ENCODE measurements at regions not wholly inside any gene's neighbourhood (a gene's known extent, or its start where the extent isn't known, plus 50 kb on each side); places are given as distances from the start of the nearest gene placed in this dataset.

DNA sequence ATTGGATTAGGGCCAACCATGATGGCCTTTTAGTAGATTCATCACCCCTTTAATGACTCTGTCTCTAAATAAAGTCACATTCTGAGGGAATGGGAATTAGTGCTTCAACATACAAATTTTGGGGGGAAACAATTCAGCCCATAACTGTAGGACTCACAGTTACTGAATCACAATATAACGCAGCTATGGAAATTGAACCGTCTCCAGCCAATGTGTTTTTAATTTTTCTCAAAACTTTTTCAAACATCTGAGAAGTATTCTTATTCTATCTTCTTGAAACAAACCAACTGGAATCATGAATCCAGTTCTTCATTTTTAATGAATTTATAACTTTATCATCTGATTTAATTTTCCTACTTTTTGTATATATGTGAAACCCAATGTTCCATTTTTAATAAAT lies 373.1 kb upstream of the SYT4 start:
- DNase-seq = no peak

DNA sequence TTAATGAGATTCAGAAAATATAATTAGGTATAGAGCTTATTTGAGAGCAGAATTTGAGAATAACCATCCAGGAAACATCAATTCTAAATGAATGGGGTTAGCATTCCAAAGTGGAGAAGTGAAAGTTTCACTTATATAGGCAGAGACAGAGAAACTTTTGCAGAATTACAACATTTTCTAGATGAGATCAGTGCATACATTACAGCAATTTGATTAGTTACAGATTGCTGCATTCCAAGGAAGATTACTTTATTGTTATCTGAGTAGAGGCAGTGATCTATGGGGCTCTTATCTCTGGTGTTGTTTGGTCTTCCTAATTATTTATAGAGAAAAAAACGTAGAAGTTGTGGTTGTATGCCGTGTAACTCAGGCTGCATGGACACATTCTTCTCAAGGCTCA lies 373.8 kb upstream of the SYT4 start:
- DNase-seq = no peak

- no peak for DNase-seq
Measured at GRCh38 chr18:43656547-43656946, 379.3 kb upstream of the SYT4 start.

GRCh38 chr18:43661570-43661969 lies 384.3 kb upstream of the SYT4 start:
- DNase-seq = no peak

DNA sequence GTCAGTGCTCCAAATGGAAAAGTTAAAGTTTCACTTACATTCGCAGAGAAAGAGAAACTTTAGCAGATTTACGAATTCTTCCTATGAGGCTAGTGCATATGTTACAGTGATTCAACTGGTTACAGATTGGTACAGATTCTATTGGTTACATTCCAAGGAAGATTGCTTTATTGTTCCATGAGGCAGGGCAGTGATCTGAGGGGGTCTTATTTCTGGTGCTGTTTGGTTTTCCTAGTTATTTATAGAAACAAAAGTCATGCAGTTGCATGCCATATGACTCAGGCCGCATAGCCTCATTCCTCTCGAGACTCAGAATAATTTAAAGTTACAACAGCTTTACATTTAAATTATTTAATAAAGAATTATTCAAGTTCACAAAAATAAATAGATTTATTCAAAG lies 385.4 kb upstream of the SYT4 start:
- DNase-seq = no peak

GRCh38 chr18:43663159-43663558 lies 385.9 kb upstream of the SYT4 start:
- no peak for DNase-seq

DNA sequence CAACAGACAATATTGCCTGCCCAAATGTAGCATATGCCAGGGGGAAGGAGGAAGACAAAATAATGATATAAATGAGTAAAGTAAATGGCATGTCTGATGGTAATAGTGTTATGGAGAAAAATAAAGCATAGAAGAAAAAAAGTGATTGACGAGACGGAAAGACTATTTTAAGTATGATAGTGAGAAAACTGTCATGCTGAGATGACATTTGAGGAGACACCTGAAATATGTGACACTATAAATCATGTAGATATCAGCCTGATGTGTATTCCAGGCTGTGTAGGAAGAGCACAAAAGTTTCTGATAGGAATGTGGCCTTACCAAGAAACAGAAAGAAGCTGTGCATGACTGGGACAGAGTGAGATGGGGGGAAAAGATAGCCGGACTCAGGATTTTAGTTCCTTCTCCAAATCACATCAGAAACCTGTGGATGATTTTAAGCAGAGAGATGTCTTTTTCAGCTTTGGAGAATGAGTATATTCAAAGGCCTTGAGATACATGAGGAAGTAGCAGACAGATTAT lies 387.3 kb upstream of the SYT4 start:
- no peak for DNase-seq

DNA sequence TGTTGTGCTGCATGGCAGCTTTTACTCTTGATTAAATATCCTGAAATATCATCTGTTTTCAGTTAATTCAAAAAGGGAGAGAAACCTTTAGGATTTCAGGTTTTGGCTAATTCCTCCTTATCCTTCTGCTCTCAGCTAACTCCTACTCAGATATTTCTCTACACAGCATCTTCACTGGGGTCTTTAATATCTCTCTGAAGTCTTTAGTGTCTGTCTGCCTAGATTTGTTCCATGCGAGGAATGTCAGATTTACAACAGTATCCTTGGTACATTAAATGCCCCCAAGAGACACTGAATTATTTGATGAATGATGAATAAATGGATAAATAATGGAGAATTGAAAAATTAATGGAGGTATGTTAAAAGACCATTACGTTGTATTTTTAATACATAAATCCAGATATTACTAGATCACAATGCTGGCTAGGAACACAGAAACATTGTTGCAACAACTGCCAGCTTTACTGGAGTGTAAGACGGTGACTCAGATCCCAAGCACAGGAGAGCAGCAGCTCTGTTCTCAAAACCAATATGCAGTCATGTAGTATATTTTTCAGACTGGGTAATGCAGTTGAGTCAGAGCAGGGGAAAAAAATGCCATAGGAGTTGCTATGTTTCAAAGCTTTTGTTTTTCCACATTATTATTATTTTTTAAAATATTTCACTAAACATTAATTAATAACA lies 388.0 kb upstream of the SYT4 start:
- no peak for DNase-seq

- no peak for DNase-seq
Measured at GRCh38 chr18:43668866-43669265, 391.6 kb upstream of the SYT4 start.

DNA sequence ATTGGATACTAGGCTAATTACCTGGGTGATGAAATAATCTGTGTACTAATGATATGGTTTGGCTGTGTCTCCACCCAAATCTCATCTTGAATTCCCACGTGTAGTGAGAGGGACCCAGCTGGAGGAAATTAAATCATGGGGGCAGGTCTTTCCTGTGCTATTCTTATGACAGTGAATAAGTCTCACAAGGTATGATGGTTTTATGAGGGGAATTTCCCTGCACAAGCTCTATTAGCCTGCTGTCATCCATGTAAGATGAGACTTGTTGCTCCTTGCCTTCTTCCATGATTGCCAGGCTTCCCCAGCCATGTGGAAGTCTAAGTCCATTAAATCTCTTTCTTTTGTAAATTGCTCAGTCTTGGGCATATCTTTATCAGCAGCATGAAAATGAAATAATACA lies 394.1 kb upstream of the SYT4 start:
- DNase-seq = no peak

DNA sequence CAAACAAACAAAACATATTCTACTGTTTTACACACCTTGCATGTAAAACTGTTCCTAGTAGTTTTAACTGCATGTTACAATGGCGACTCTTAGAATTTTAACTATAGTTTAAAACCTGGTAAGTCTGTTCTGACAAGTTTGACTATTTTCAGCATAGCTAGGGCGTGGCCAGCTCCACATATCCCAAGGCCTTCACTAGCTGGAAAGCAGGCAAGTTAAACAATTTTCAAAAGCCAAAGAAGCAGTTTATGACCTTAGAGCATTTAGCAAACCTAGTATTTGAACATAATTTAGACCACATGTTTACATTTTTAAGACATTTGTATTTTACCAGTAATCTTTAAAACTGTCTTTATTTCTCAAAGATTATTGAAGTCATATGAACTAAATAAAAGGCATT lies 402.8 kb upstream of the SYT4 start:
- no peak for DNase-seq

DNA sequence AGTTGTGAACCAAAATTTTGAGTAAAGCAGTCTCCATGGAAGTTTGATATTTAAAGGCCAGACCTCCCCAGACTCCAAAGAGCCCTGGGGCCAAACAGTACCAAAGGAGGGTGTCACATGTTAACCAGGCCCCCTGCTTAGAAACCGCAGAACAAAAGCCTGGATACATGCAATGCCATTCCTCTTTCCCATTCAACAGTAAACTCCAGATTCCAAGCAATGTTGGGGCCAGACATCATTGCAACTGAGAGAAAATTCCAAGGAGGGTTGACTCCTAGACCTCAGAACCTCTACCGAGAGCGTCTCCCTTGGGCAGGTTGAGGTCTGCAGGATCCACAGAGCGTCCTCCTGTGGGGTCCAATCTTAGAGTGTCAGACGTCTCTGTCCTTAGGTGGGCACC lies 404.4 kb upstream of the SYT4 start:
- DNase-seq = no peak

DNA sequence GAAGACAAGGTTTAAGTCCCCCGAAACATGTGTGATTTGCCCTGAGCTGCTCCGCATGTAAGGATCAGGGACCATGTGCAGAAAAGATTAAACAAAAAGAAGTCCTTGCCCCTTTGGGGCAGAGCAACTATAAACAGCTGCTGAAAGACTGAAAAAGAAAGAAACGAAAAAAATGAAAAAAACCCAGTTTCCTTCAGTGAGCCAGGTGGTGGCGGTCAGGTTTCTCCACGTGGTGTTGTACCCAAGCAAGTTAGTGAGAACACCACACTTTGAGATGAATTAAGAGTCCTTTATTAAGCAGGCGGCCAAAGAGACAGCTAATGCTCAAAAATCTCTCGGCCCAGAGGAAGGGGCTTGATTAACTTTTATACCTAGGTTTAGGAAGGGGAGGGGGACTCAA lies 404.9 kb upstream of the SYT4 start:
- DNase-seq = no peak

GRCh38 chr18:43686709-43687108 lies 409.4 kb upstream of the SYT4 start:
- no peak for DNase-seq

- DNase-seq = no peak
Measured at GRCh38 chr18:43692099-43692690, 414.9 kb upstream of the SYT4 start.

- DNase-seq = no peak
Measured at GRCh38 chr18:43702399-43702798, 425.1 kb upstream of the SYT4 start.

DNA sequence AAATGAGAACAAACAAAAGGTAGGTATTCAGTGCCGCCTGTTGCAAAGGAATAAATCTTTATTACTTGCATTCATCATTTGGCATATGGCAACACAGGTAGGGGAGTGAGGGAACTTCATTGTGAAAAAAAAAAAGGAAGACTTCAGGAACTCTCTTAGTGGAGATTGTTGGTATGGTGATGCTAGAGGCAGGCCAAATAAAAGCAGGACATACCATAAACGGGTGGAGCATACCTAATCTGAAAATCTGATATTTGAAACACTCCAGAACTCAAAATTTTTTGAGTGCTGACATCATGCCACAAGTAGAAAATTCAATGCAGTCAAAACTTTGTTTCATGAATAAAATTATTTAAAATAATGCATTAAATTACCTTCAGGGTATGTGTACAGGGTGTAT lies 425.8 kb upstream of the SYT4 start:
- no peak for DNase-seq

DNA sequence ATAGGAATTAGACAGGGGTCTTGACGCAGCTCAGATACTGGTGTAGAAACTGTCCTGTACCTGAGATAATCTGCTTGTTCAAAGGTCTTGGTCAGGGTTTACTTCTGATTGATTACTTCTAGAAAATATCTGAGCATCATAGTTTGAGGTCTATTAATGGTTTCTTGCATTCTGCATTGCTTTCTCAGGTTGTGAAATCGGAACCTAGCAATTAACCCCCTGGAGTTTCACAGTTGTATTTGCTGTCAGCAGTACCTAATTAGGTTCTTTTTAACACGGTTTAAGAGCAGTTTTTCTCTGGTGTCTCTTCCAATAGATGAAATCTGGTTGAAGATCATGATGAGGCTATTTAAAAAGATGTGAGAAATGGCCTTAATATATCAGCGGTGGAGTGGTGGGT lies 428.6 kb upstream of the SYT4 start:
- no peak for DNase-seq

- DNase-seq = no peak
Measured at GRCh38 chr18:43710135-43710534, 432.8 kb upstream of the SYT4 start.

DNA sequence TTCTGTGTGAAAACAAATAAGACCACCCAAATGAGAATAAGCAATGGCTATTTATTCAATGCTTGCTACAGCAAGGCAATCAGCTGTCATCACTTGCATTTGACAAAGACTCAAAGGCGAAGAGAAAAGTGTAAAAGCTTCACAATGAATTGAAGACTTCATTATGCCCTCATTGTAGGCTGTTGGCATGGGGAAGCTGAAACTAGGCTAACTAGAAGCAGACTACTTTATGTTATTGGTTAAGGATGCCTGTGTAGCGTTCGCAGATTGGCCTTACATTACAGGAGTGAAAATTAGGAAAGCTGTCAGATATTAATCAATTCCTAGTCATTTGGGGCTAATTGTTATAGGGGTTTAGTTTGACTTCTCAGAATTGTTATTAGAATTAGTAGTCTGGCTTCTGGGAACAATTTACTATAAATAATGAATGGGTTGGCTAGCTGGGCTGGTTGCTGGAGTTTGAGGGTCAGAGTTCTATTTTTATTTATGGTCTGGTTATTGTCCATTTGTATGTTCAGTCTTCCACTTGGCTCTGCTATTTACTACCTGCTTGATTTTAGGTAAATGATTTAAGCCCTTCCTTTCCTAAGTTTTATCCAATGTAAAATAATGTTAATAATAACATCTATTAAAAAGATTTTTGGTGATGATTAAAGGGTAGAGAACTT lies 437.2 kb upstream of the SYT4 start:
- DNase-seq = no peak

- no peak for DNase-seq
Measured at GRCh38 chr18:43719267-43719795, 442.0 kb upstream of the SYT4 start.

DNA sequence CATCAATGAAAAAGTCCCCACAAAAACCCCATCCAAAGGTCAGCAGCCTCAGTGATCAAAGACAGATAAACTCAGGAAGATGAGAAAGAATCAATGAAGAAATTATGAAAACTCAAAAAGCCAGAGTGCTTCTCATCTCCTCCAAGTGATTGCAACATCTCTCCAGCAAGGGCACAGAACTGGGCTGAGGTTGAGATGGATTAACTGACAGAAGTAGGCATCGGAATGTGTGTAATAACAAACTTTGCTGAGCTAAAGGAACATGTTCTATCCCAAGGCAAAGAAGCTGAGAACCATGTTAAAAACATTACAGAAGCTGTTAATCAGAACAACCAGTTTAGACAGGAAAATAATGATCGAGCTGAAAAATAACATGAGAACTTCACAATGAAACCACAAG lies 442.8 kb upstream of the SYT4 start:
- no peak for DNase-seq

DNA sequence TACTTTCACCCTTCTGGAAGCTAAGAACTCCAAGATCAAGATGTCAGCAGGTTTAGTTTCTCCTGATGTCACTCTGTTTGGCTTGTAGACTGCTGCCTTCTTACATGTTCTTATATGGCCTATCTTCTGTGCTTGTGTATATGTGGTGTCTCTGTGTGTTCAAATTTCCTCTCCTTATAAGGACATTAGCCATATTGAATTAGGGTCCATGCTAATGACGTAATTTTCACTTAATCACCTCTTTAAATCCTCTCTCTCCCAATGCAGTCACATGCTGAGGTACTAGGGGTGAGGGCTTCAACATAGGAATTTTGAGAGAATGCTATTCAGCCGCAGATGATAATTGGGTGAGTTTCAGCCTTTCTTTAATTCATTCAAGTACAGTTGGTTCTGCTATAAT lies 458.3 kb upstream of the SYT4 start:
- no peak for DNase-seq

Measured in CD4-positive, alpha-beta T cell treated with Interleukin-10 for 1 hour (primary cell).